ENCODE measurements at regions not wholly inside any gene's neighbourhood (a gene's known extent, or its start where the extent isn't known, plus 50 kb on each side); places are given as distances from the start of the nearest gene placed in this dataset.
"Not testable (repeated sequence)": the region's sequence is repeated elsewhere in the genome, so short reads cannot be mapped to it uniquely, and the experiment has no call there.

DNA sequence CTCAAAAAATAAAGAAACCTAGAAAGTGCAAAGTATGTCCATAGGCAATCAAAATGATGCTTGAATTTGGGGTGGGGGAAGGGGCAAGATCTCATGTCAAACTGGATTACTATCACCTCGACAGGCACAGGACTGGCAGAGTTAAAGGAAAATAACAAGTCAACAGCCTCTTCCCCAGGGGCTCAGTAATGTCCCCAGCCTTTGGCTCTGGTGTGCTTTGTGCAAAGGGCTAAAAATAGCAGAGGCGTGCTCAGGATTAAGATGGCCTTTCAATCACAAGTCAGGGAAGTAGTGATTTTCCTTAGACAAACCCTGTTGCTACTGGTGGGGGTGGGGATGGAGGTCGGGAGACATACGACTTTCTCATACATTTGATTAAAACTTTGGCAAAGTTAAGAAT, 63.5 kb upstream of the OLIG2 start:
- DNase-seq (ENCODE audit: low spot score in 2 of 2) = no peak
- TF ChIP-seq POLR2A (IDR thresholded peaks at IDR 0.05) = no peak
- TF ChIP-seq, protein P1, sequence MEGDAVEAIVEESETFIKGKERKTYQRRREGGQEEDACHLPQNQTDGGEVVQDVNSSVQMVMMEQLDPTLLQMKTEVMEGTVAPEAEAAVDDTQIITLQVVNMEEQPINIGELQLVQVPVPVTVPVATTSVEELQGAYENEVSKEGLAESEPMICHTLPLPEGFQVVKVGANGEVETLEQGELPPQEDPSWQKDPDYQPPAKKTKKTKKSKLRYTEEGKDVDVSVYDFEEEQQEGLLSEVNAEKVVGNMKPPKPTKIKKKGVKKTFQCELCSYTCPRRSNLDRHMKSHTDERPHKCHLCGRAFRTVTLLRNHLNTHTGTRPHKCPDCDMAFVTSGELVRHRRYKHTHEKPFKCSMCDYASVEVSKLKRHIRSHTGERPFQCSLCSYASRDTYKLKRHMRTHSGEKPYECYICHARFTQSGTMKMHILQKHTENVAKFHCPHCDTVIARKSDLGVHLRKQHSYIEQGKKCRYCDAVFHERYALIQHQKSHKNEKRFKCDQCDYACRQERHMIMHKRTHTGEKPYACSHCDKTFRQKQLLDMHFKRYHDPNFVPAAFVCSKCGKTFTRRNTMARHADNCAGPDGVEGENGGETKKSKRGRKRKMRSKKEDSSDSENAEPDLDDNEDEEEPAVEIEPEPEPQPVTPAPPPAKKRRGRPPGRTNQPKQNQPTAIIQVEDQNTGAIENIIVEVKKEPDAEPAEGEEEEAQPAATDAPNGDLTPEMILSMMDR (IDR thresholded peaks at IDR 0.05) = no peak
- TF ChIP-seq EP300 (IDR thresholded peaks at IDR 0.05) = no peak
- no peaks in the 10 kb centered on the region for H3K36me3 ChIP-seq
- no peak overlapping the region for H3K4me3 ChIP-seq
- no peak overlapping the region for H3K27ac ChIP-seq
- peaks cover 0 to 21% of the 10 kb centered on the region in 2 donors for H3K27me3 ChIP-seq
- H3K9me3 ChIP-seq = no peaks in the 10 kb centered on the region
- 23 to 34% methylated on average over 4 of the region's 4 CpGs for WGBS, 2 donors
- H3K4me1 ChIP-seq = no peaks in the 10 kb centered on the region

- WGBS, 2 donors = 57 to 67% methylated on average over 4 of the region's 4 CpGs
- TF ChIP-seq POLR2A (IDR thresholded peaks at IDR 0.05) (no peak), EP300 (IDR thresholded peaks at IDR 0.05) (no peak)
- TF ChIP-seq, protein P1 (IDR thresholded peaks at IDR 0.05) = no peak
- H3K27me3 ChIP-seq = peaks cover 0 to 2% of the 10 kb centered on the region in 2 donors
- no peak overlapping the region for H3K4me3 ChIP-seq
- no peaks in the 10 kb centered on the region for H3K9me3 ChIP-seq
- no peaks in the 10 kb centered on the region for H3K4me1 ChIP-seq
- H3K36me3 ChIP-seq = no peaks in the 10 kb centered on the region
- DNase-seq (ENCODE audit: low spot score in 2 of 2) = no peak
- no peak overlapping the region for H3K27ac ChIP-seq
Observed at GRCh38 chr21:32965129-32965680, 60.5 kb upstream of the OLIG2 start.

DNA sequence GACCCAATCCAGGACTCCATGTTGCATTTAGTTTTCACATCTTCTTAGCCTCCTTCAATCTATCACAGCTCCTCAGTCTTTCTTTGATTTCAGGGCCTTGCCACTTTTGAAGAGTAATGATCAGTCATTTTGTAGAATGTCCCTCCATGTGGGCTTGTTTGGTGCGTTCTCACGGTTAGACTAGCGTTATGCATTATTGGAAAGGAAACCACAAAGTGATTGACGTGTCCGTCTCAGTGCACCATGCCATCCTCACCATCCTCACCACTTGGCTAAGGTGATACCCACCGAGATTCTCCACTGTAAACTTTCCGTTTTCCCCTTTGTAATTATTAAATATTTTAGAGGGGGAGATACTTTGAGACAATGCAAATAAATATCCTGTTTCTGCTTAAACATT, 59.6 kb upstream of the OLIG2 start:
- no peaks in the 10 kb centered on the region for H3K9me3 ChIP-seq
- H3K27ac ChIP-seq = no peak overlapping the region
- 89 to 91% methylated on average over 7 of the region's 7 CpGs for WGBS, 2 donors
- H3K4me3 ChIP-seq = no peak overlapping the region
- TF ChIP-seq POLR2A (IDR thresholded peaks at IDR 0.05) (no peak), EP300 (IDR thresholded peaks at IDR 0.05) (no peak)
- TF ChIP-seq, protein P1 (IDR thresholded peaks at IDR 0.05) = no peak
- H3K36me3 ChIP-seq = no peaks in the 10 kb centered on the region
- DNase-seq (ENCODE audit: low spot score in 2 of 2) = no peak
- H3K4me1 ChIP-seq = no peaks in the 10 kb centered on the region
- no peaks in the 10 kb centered on the region for H3K27me3 ChIP-seq

DNA sequence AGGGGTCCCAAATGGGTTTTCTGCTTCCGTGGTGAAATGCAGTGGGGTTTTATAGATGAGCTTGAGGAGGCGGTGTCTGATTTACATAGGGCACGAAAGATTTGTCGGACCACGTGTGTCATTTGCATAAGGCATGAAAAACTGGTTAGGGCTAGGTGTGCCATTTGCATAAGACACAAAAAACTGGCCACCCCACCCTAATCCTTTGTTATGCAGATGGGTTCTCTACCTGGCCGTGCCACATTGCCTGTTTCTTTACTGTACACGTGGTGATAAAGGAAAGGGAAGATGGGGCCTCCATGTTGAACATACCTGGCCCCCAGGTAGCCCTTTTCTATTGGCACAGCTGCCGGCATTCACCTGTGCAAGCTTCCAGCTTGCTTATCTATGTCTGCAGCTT, 57.6 kb upstream of the OLIG2 start:
- H3K4me1 ChIP-seq = not testable (repeated sequence)
- 75 to 77% methylated on average over 8 of the region's 8 CpGs for WGBS, 2 donors

DNA sequence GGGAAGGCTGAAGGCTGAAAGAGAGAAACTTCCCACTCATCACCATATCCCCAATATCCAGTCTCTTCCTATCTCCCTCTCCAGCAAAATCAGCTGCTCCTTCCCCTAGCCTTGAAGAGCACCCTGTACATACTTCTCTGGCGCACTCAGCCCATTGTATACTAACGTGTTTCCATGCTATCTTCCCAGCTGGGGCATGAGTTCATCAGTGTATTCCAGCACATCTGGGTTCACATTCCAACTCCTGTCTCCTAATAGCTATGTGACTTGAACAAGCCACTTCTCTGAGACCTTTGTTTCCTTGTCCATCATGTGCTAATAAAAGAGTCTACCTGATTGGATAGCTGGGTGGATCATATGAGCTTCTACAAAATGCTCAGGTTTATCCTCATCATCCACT, 51.1 kb upstream of the OLIG2 start:
- TF ChIP-seq POLR2A (IDR thresholded peaks at IDR 0.05) (no peak), EP300 (IDR thresholded peaks at IDR 0.05) (no peak)
- TF ChIP-seq, protein P1 (IDR thresholded peaks at IDR 0.05) = no peak
- H3K27ac ChIP-seq = no peak overlapping the region
- H3K27me3 ChIP-seq = no peaks in the 10 kb centered on the region
- no peak for DNase-seq (ENCODE audit: low spot score in 2 of 2)
- 77 to 88% methylated on average over 2 of the region's 2 CpGs for WGBS, 2 donors
- H3K4me3 ChIP-seq = no peak overlapping the region
- no peaks in the 10 kb centered on the region for H3K36me3 ChIP-seq
- peaks cover 0 to 10% (median 3%) of the 10 kb centered on the region in 4 donors for H3K4me1 ChIP-seq
- H3K9me3 ChIP-seq = no peaks in the 10 kb centered on the region

More for the DNA sequence above, 57.6 kb upstream of the OLIG2 start:
- DNase-seq (ENCODE audit: low spot score in 2 of 2); H3K36me3 ChIP-seq; H3K27ac ChIP-seq; H3K4me3 ChIP-seq; H3K27me3 ChIP-seq; H3K9me3 ChIP-seq: not testable (repeated sequence)
